AG09319 (cell line): ENCODE measurements at regions not wholly inside any gene's neighbourhood (a gene's known extent, or its start where the extent isn't known, plus 50 kb on each side); places are given as distances from the start of the nearest gene placed in this dataset.

Experiments
- DNase-seq: peaks from one replicate; pipeline ENCODE4 v3.0.0-alpha.2; 2010; ENCODE audit warnings: low read depth; ENCODE audit errors: extremely low read depth
- TF ChIP-seq, protein P1 (sequence below): IDR thresholded peaks from 2 replicates; pipeline ENCODE4 v1.5.1; 2011; ENCODE audit warnings: low read depth, mild to moderate bottlenecking, inconsistent platforms, low read length, moderate library complexity

DNA sequence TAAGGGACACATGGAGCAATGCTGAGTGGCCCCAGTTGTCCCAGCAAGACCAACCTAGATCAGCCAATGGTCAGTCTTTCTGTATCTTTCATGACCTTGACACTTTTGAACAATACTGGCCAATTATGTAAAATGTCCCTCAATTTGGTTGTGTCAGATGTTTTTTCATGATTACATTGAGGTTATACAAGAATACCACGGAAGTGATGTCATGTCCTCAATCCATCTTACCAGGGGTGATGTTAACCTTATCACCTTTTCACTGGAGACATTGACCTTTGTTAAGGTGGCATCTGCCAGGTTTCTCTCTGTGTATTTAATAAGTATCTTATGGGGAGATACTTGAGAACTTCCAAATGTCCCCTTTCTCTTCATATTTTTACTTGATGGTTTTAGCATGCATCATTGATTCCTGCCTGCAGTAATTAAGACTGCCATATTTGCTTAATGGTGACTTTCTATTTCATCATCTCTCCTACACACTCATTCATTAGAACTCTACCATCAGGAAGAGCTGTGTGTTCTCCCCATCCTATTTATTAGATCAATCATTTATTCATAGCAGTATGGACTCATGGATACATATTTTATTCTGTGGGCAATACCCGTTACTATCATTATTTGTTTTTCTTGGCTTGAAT, 64.7 kb upstream of the RFLNA start:
- TF ChIP-seq, protein P1, sequence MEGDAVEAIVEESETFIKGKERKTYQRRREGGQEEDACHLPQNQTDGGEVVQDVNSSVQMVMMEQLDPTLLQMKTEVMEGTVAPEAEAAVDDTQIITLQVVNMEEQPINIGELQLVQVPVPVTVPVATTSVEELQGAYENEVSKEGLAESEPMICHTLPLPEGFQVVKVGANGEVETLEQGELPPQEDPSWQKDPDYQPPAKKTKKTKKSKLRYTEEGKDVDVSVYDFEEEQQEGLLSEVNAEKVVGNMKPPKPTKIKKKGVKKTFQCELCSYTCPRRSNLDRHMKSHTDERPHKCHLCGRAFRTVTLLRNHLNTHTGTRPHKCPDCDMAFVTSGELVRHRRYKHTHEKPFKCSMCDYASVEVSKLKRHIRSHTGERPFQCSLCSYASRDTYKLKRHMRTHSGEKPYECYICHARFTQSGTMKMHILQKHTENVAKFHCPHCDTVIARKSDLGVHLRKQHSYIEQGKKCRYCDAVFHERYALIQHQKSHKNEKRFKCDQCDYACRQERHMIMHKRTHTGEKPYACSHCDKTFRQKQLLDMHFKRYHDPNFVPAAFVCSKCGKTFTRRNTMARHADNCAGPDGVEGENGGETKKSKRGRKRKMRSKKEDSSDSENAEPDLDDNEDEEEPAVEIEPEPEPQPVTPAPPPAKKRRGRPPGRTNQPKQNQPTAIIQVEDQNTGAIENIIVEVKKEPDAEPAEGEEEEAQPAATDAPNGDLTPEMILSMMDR: no peak
- no peak for DNase-seq

DNA sequence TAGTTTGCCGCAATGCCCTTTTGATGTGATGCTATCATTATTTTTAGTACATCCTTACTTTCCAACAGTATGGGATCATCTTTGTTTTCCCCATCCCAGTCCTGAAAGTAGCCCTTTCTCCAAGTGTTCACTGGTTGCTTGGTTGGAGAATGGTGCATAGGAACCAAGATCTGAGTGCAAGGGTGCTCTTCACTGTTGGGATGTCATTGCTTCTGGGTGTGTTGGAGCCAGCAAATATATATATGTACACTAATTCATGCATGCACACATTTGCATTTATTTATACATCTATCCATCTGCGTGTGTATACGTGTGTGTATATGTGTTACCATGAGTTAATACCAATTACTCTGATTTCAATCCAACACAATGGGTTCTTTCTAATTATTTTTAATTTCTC, 64.1 kb upstream of the RFLNA start:
- no peak for DNase-seq
- TF ChIP-seq, protein P1: no peak

DNA sequence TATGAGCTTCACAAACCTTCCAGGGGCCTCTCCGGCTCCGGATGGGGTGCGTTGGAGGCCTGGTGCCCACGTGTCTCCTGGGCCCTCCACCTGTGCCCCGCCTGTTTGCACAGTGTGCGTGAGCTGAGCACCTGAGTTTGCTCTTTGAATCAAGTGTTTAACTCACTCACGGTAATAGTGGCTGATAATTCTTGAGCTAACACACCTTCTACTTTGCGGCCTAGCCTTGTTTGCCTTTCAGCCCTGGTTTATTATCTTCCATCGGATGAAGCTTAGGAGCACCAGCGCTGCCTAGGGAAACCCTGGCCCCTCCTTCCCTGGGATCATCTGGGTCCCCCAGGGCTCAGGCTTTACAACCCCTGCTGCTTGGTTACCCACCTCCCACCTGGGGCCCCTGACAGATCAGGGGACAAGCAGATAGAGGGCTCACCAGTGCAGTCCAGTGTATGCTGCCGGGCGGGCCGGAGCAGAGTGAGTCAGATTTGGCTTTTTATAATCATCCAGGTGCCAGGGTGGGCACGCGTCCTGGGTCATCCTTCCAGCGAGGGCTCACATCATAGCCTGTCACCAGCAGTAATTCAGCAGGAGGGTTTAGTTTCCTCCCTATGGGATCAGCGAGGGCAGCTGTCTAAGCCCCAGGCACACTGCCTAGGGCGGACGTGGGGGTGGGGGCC, 62.8 kb upstream of the RFLNA start:
- TF ChIP-seq, protein P1: no peak
- no peak for DNase-seq

DNA sequence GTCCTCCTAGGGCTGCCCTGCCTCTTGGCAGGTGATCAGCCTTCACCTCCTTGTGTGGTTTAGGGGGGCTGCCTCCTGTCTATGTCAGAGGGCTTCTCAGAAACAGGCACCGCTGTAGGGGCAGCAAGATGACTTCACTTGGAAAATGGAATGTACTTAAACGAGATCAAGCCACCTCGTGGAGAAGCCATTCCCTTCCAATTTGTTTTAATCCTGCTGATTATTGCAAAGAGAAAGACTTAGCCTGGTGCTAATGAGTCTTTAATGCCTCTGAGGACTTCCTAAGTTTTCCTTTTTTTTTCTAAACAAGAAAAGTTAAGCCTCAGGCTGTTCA, 62.3 kb upstream of the RFLNA start:
- TF ChIP-seq, protein P1: no peak
- DNase-seq: no peak

DNA sequence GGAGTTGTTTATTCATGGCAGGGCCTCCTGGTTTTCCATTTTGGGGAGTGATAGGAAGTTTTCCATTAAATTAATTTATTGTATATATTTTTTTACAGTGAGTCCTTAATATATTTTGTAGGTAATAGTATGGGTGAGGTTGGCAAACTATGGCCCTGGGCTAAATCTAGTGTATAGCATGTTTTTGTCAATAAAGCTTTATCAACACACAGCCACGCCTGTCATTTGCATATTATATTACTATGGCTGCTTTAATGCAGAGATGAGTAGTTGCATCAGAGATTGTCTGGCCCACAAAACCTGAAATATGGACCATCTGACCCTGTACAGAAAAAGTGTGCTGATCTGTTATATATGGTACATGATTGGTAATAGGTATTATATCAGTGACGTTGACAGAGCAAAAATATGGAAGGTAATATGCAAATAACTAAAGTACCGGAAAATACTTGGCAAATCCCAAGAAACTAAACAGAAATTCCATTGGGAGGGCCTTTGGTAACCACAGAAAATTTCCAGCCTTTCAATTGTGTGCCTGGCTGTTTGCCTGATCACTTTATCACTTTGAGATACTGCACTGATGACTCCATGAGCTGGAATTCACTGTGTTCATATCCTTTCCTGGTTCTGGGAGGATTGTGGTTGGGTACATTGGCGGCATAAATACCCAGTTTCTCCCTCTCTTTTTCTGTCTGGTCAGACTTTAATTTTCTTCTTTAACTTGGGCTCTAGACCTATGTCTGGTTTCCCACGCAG, 61.7 kb upstream of the RFLNA start:
- DNase-seq: no peak
- TF ChIP-seq, protein P1: no peak

DNA sequence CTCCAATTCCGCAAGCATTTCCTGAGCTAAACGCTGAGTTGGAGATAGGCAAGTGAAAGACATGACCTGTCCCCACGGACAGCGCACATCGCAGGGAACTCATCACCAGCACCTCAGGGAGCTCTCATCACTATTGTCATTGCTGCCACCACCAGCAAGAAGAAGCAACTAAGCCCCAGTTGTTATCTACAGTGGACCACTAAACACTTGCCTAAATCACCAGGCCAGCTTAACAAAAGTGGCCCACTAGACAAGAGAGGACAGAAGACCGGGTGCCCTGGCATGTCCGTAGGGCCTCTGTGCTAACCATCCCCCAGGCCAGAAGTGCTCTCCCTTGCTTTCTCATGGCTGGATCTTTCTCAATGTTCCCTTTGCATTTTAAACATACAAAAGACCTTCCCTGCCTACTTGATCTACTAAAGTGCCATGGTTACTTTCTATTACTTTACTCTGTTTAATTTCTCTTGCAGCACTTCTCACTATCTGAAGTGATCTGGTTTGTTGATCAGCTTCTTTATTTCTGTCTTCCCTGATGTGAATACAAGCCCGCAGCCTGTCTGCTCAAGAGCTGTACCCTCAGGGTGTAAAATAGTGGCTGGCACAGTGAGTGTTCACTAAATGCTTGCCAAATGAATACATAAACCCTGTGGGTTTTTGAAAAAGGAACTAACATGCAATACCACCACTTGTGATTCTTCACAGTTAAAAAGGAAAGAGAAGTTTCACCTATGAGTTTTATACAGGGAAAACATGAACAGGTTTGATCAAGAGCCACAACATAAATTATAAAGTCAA, 60.9 kb upstream of the RFLNA start:
- TF ChIP-seq, protein P1: no peak
- no peak for DNase-seq
